ENCODE measurements at regions not wholly inside any gene's neighbourhood (a gene's known extent, or its start where the extent isn't known, plus 50 kb on each side); places are given as distances from the start of the nearest gene placed in this dataset.
"Not testable (repeated sequence)": the region's sequence is repeated elsewhere in the genome, so short reads cannot be mapped to it uniquely, and the experiment has no call there.

DNA sequence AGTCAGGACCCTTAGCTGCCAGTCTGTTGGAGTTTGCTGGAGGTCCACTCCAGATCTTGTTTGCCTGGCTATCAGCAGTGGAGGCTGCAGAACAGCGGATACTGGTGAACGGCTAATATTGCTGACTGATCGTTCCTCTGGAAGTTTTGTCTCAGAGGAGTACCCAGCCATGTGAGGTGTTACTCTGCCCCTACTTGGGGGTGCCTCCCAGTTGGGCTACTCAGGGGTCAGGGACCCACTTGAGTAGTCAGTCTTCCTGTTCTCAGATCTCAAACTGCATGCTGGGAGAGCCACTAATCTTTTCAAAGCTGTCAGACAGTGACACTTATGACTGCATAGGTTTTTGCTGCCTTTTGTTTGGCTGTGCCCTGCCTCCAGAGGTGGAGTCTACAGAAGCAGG lies 160.5 kb downstream of the OR4A47 start:
- POLR2A ChIA-PET; DNase-seq (ENCODE audit: low read depth); CTCF ChIA-PET; H3K27me3 ChIP-seq (ENCODE audit: control insufficient read depth, insufficient read depth, low read length); H3K36me3 ChIP-seq (ENCODE audit: control insufficient read depth, insufficient read depth, low read length); H3K4me3 ChIP-seq (ENCODE audit: low read depth, low read length): not testable (repeated sequence)

DNA sequence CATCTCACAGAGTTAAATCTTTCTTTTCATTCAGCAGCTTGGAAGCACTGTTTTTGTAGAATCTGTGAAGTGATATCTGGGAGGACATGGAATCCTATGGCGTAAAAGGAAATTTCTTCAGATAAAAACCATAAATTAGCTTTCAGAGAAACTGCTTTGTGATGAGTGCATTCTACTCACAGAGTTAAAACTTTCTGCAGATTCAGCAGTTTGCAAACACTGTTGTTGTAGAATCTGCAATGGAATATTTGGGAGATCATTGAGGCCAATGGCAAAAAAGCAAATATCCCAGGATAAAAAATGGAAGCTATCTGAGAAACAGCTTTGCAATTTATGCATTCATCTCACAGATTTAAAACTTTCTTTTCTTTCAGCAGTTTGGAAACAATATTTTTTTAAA lies 180.6 kb downstream of the OR4A47 start:
- ChIA-PET CTCF (no interaction called here), POLR2A (no interaction called here)
- DNase-seq (ENCODE audit: low read depth) = no peak
- no peaks in the 10 kb centered on the region for H3K36me3 ChIP-seq (ENCODE audit: control insufficient read depth, insufficient read depth, low read length)
- no peak for TF ChIP-seq CTCF (IDR thresholded peaks at IDR 0.05; ENCODE audit: insufficient read depth, low read depth, low read length)
- no peaks in the 10 kb centered on the region for H3K27me3 ChIP-seq (ENCODE audit: control insufficient read depth, insufficient read depth, low read length)
- no peak overlapping the region for H3K4me3 ChIP-seq (ENCODE audit: low read depth, low read length)

DNA sequence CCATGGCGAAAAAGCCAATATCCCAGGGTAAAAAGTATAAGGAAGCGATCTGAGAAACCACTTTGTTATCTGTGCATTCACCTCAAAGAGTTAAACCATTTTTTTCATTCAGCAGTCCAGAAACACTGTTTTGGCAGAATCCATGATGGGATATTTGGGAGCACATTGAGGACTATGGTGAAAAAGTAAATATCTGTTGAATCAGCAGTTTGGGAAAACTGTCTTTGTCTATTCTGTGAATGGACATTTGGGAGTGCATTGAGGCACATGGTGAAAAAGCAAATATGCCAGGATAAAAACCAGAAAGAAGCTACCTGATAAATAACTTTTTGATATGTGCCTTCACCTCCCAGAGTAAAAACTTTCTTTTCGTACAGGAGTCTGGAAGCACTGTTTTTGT lies 187.4 kb downstream of the OR4A47 start:
- POLR2A ChIA-PET = no interaction called here

DNA sequence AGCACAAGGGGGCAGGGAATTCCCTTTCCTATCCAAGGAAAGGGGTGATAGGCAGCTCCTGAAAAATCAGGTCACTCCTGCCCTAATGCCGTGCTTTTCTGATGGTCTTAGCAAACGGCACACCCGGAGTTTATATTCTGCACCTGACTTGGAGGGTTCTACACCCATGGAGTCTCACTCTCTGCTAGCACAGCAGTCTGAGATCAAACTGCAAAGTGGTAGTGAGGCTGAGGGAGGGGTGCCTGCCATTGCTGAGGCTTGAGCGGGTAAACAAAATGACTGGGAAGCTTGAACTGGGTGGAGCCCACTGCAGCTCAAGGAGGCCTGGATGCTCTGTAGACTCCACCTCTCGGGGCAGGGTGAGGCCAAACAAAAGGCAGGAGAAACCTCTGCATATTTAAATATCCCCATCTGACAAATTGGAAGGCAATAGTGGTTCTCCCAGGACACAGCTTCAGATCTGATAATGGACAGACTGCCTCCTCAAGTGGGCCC lies 194.7 kb downstream of the OR4A47 start:
- ChIA-PET POLR2A (no interaction called here), CTCF (interaction anchor here (0.8 kb wide), 1 partner anchor 15 kb away, joined by 4 read pairs; no protein-coding TSS in a partner anchor)
- no peak for DNase-seq (ENCODE audit: low read depth)
- Histone ChIP-seq H3K36me3 (ENCODE audit: control insufficient read depth, insufficient read depth, low read length) (no peaks in the 10 kb centered on the region), H3K27me3 (ENCODE audit: control insufficient read depth, insufficient read depth, low read length) (no peaks in the 10 kb centered on the region), H3K4me3 (ENCODE audit: low read depth, low read length) (no peak overlapping the region)
- TF ChIP-seq CTCF (IDR thresholded peaks at IDR 0.05; ENCODE audit: insufficient read depth, low read depth, low read length) = no peak

More for the DNA sequence above, 187.4 kb downstream of the OR4A47 start:
- H3K36me3 ChIP-seq (ENCODE audit: control insufficient read depth, insufficient read depth, low read length) = no peaks in the 10 kb centered on the region
- no peak for DNase-seq (ENCODE audit: low read depth)
- no peaks in the 10 kb centered on the region for H3K27me3 ChIP-seq (ENCODE audit: control insufficient read depth, insufficient read depth, low read length)
- no peak for TF ChIP-seq CTCF (IDR thresholded peaks at IDR 0.05; ENCODE audit: insufficient read depth, low read depth, low read length)
- CTCF ChIA-PET = no interaction called here
- no peak overlapping the region for H3K4me3 ChIP-seq (ENCODE audit: low read depth, low read length)

- H3K27me3 ChIP-seq (ENCODE audit: control insufficient read depth, insufficient read depth, low read length); H3K4me3 ChIP-seq (ENCODE audit: low read depth, low read length); H3K36me3 ChIP-seq (ENCODE audit: control insufficient read depth, insufficient read depth, low read length); POLR2A ChIA-PET; CTCF ChIA-PET; DNase-seq (ENCODE audit: low read depth): not testable (repeated sequence)
Measured at GRCh38 chr11:48729503-48729902, 240.9 kb downstream of the OR4A47 start.

GRCh38 chr11:48750081-48750480 lies 233.6 kb downstream of the TRIM51G start:
- POLR2A ChIA-PET; DNase-seq (ENCODE audit: low read depth); CTCF ChIA-PET; H3K36me3 ChIP-seq (ENCODE audit: control insufficient read depth, insufficient read depth, low read length); H3K4me3 ChIP-seq (ENCODE audit: low read depth, low read length); H3K27me3 ChIP-seq (ENCODE audit: control insufficient read depth, insufficient read depth, low read length): not testable (repeated sequence)
